ENCODE measurements at regions not wholly inside any gene's neighbourhood (a gene's known extent, or its start where the extent isn't known, plus 50 kb on each side); places are given as distances from the start of the nearest gene placed in this dataset.
A peak's percentile ranks its signal among the peaks of the same experiment; 100 is the strongest.

- DNase-seq = no peak
Measured at GRCh38 chr11:8772571-8773519, 90.3 kb downstream of the RPL27A start.

GRCh38 chr11:8773916-8774539 is 91.4 kb downstream of the RPL27A start:
- peak; percentile 23 for DNase-seq

GRCh38 chr11:8774916-8775315 is 92.3 kb downstream of the RPL27A start:
- peak; percentile 13 for DNase-seq

- peak; percentile 52 for DNase-seq
Measured at GRCh38 chr11:8775332-8775731, 92.7 kb downstream of the RPL27A start.

GRCh38 chr11:8775734-8776133 is 93.1 kb downstream of the RPL27A start:
- peak; percentile 62 for DNase-seq

- DNase-seq = peak; percentile 49
Measured at GRCh38 chr11:8776209-8776608, 93.6 kb downstream of the RPL27A start.

GRCh38 chr11:8777907-8778767 is 95.5 kb downstream of the RPL27A start:
- DNase-seq = peak; percentile 49

- peak; percentile 25 for DNase-seq
Measured at GRCh38 chr11:8779107-8779506, 96.5 kb downstream of the RPL27A start.

- DNase-seq = peak; percentile 45
Measured at GRCh38 chr11:8779732-8780131, 97.1 kb downstream of the RPL27A start.

- DNase-seq = peak; percentile 26
Measured at GRCh38 chr11:8784954-8785353, 102.4 kb downstream of the RPL27A start.

- peak; percentile 28 for DNase-seq
Measured at GRCh38 chr11:8785457-8785856, 102.9 kb downstream of the RPL27A start.

- DNase-seq = no peak
Measured at GRCh38 chr11:8785998-8786397, 103.4 kb downstream of the RPL27A start.

GRCh38 chr11:8786933-8787332 is 104.3 kb downstream of the RPL27A start:
- DNase-seq = peak; percentile 1

GRCh38 chr11:8787372-8787771 is 104.8 kb downstream of the RPL27A start:
- peak; percentile 41 for DNase-seq

GRCh38 chr11:8788616-8789015 is 106.0 kb downstream of the RPL27A start:
- peak; percentile 43 for DNase-seq

GRCh38 chr11:8789864-8790263 is 107.3 kb downstream of the RPL27A start:
- peak; percentile 41 for DNase-seq

- peak; percentile 3 for DNase-seq
Measured at GRCh38 chr11:8790968-8791367, 108.4 kb downstream of the RPL27A start.

- DNase-seq = peak; percentile 2
Measured at GRCh38 chr11:8792710-8793109, 110.1 kb downstream of the RPL27A start.

- DNase-seq = no peak
Measured at GRCh38 chr11:8793114-8793777, 110.7 kb downstream of the RPL27A start.

GRCh38 chr11:8794126-8794525 is 111.5 kb downstream of the RPL27A start:
- DNase-seq = peak; percentile 18

GRCh38 chr11:8794677-8795103 is 112.1 kb downstream of the RPL27A start:
- DNase-seq = peak; percentile 38

GRCh38 chr11:8796941-8797340 is 114.0 kb upstream of the AKIP1 start:
- DNase-seq = no peak
